Right lobe of liver (tissue), 4 donors: ENCODE measurements at regions not wholly inside any gene's neighbourhood (a gene's known extent, or its start where the extent isn't known, plus 50 kb on each side); places are given as distances from the start of the nearest gene placed in this dataset.

Experiments
- POLR2A ChIP-seq: fragments of 450-650 bp; IDR thresholded peaks from one replicate; pipeline ENCODE4 v1.6.1; 2017; ENCODE audit warnings: antibody characterized with exemption, mild to moderate bottlenecking
- TF ChIP-seq, protein P1 (sequence below), 4 donors: fragments of 200-600 bp in 3 of 4; fragments of 450-650 bp in 1 of 4; IDR thresholded peaks; one replicate each; pipeline versions ENCODE4 v1.5.1 to v1.8.0; 2016 to 2022; ENCODE audit warnings: antibody characterized with exemption in 4 of 4, mild to moderate bottlenecking in 2 of 4
- donor health status: DM: no; HTN: no; CAD: no.
- donor health status: DM: no; HTN: no; CAD: no.
- donor health status: DM: no; HTN: yes; CAD: no.

DNA sequence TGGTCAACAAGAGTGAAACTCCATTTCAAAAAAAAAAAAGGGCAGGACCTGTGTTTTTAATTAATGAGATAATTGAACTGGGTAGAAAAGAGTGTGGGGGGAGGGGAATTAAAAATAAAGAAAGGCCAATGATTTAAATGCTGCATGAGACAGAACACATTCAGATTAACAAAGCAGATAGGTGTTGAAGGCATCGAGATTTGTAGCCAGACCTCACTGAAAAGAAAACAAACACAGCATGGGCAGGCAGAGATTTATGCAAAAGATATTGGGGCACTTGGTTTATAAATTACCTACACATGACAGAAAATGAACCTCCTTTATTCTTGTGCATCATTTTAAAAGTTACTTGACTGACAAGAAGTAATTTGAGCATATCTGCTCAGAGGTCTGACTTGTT lies 354.0 kb upstream of the API5 start:
- TF ChIP-seq, protein P1, sequence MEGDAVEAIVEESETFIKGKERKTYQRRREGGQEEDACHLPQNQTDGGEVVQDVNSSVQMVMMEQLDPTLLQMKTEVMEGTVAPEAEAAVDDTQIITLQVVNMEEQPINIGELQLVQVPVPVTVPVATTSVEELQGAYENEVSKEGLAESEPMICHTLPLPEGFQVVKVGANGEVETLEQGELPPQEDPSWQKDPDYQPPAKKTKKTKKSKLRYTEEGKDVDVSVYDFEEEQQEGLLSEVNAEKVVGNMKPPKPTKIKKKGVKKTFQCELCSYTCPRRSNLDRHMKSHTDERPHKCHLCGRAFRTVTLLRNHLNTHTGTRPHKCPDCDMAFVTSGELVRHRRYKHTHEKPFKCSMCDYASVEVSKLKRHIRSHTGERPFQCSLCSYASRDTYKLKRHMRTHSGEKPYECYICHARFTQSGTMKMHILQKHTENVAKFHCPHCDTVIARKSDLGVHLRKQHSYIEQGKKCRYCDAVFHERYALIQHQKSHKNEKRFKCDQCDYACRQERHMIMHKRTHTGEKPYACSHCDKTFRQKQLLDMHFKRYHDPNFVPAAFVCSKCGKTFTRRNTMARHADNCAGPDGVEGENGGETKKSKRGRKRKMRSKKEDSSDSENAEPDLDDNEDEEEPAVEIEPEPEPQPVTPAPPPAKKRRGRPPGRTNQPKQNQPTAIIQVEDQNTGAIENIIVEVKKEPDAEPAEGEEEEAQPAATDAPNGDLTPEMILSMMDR (IDR thresholded peaks at IDR 0.05): no peak
- TF ChIP-seq POLR2A: no peak
